IMR-90 (cell line): ENCODE measurements at regions not wholly inside any gene's neighbourhood (a gene's known extent, or its start where the extent isn't known, plus 50 kb on each side); places are given as distances from the start of the nearest gene placed in this dataset.

Source experiments
- ATAC-seq: fragments of 200-7000 bp; cut with Tn5 transposase; 2 replicates; pipeline ENCODE4 v1.9.1; 2020; ENCODE audit warnings: low read depth, mild to moderate bottlenecking, moderate library complexity
- BruUV-seq: library from RNA; stranded (reverse); fragments of 400-500 nt; replicated peaks from 2 replicates; lab custom pipeline; 2021; lab: Mats Ljungman, UMichigan
- CTCF ChIA-PET: fragments of 300-600 bp; formaldehyde crosslinking; extraction: SDS; loops from one replicate; lab custom pipeline; 2021; ENCODE audit warnings: antibody characterized with exemption; lab: Yijun Ruan, JAX
- POLR2A ChIA-PET: fragments of 300-600 bp; sonication (Branson Sonifier 250); formaldehyde crosslinking; loops from one replicate; lab custom pipeline; 2022; ENCODE audit warnings: antibody characterized with exemption; ENCODE audit not compliant: unreplicated experiment; lab: Charles Lee
- DNase-seq: peaks from one replicate; pipeline ENCODE4 v3.0.0; 2013
- H2AFZ ChIP-seq: replicated peaks from 2 replicates; pipeline ENCODE3; 2013; ENCODE audit warnings: low read length, mild to moderate bottlenecking; ENCODE audit not compliant: poor library complexity
- H2AK5ac ChIP-seq: 2 replicates; pipeline ENCODE4 v1.6.1; 2013; ENCODE audit warnings: low read depth, low read length, inconsistent platforms
- H2AK9ac ChIP-seq: replicated peaks from 2 replicates; pipeline ENCODE3; 2013; ENCODE audit warnings: mild to moderate bottlenecking, low read depth, low read length, moderate library complexity; ENCODE audit not compliant: poor library complexity
- H2BK120ac ChIP-seq: 2 replicates; pipeline ENCODE4 v1.6.1; 2013; ENCODE audit warnings: low read depth, low read length, inconsistent platforms
- H2BK15ac ChIP-seq: 3 replicates; pipeline ENCODE4 v1.6.1; 2013; ENCODE audit warnings: low read depth, low read length, inconsistent platforms
- H2BK20ac ChIP-seq: 2 replicates; pipeline ENCODE4 v1.6.1; 2013; ENCODE audit warnings: low read depth, mild to moderate bottlenecking, inconsistent platforms, low read length, moderate library complexity
- H2BK5ac ChIP-seq: 2 replicates; pipeline ENCODE4 v1.6.1; 2013; ENCODE audit warnings: mild to moderate bottlenecking, low read depth, low read length, inconsistent platforms; ENCODE audit not compliant: poor library complexity, severe bottlenecking
- H3K14ac ChIP-seq: replicated peaks from 2 replicates; pipeline ENCODE4 v1.6.1; 2013; ENCODE audit warnings: low read depth, low read length, inconsistent platforms
- H3K18ac ChIP-seq: 2 replicates; pipeline ENCODE4 v1.6.1; 2013; ENCODE audit warnings: low read depth, low read length, control low read depth
- H3K23ac ChIP-seq: 2 replicates; pipeline ENCODE4 v1.6.1; 2013; ENCODE audit warnings: low read depth, low read length, inconsistent platforms
- H3K27ac ChIP-seq: 2 replicates; pipeline ENCODE4 v1.5.1; 2013; ENCODE audit warnings: mild to moderate bottlenecking, control low read depth, low read length; ENCODE audit not compliant: insufficient read depth
- H3K27me3 ChIP-seq: 2 replicates; pipeline ENCODE4 v1.6.1; 2013; ENCODE audit warnings: low read length; ENCODE audit not compliant: control insufficient read depth, insufficient read depth
- H3K36me3 ChIP-seq: 2 replicates; pipeline ENCODE4 v1.6.1; 2013; ENCODE audit warnings: low read length, mixed read lengths; ENCODE audit not compliant: control insufficient read depth, insufficient read depth
- H3K4ac ChIP-seq: 2 replicates; pipeline ENCODE4 v1.6.1; 2013; ENCODE audit warnings: low read depth, low read length, inconsistent platforms
- H3K4me1 ChIP-seq: 2 replicates; pipeline ENCODE4 v1.6.1; 2013; ENCODE audit warnings: low read length, mixed read lengths; ENCODE audit not compliant: control insufficient read depth, insufficient read depth
- H3K4me2 ChIP-seq: 2 replicates; pipeline ENCODE4 v1.6.1; 2013; ENCODE audit warnings: low read depth, mild to moderate bottlenecking, control low read depth, low read length, moderate library complexity
- H3K4me3 ChIP-seq: 2 replicates; pipeline ENCODE4 v1.5.1; 2013; ENCODE audit warnings: low read depth, mild to moderate bottlenecking, control low read depth, low read length, moderate library complexity; ENCODE audit not compliant: insufficient read depth
- H3K56ac ChIP-seq: 2 replicates; pipeline ENCODE4 v1.6.1; 2013; ENCODE audit warnings: low read length, inconsistent platforms; ENCODE audit not compliant: insufficient read depth; ENCODE audit errors: extremely low read depth
- H3K79me1 ChIP-seq, 2 experiments: 2 replicates each; pipeline ENCODE4 v1.6.1; 2013; ENCODE audit warnings: low read length in 2 of 2, inconsistent platforms in 1 of 2, low read depth in 1 of 2
- H3K9ac ChIP-seq: 2 replicates; pipeline ENCODE4 v1.6.1; 2013; ENCODE audit warnings: low read depth, low read length, control low read depth
- H3K9me1 ChIP-seq: 2 replicates; pipeline ENCODE4 v1.6.1; 2013; ENCODE audit warnings: low read length, inconsistent platforms; ENCODE audit not compliant: insufficient read depth
- H3K9me3 ChIP-seq: 2 replicates; pipeline ENCODE4 v1.6.1; 2013; ENCODE audit warnings: low read length; ENCODE audit not compliant: control insufficient read depth, insufficient read depth
- H4K20me1 ChIP-seq: 2 replicates; pipeline ENCODE4 v1.6.1; 2013; ENCODE audit warnings: low read length, inconsistent platforms; ENCODE audit not compliant: insufficient read depth
- H4K5ac ChIP-seq: 2 replicates; pipeline ENCODE4 v1.6.1; 2013; ENCODE audit warnings: mild to moderate bottlenecking, low read depth, low read length, control low read depth
- H4K8ac ChIP-seq, 2 experiments: 2 replicates each; pipeline ENCODE4 v1.6.1; 2013; ENCODE audit warnings: low read depth in 2 of 2, low read length in 2 of 2, control low read depth in 1 of 2, inconsistent platforms in 1 of 2
- H4K91ac ChIP-seq: 2 replicates; pipeline ENCODE4 v1.6.1; 2013; ENCODE audit warnings: low read depth, low read length, inconsistent platforms; ENCODE audit not compliant: insufficient read depth
- BHLHE40 ChIP-seq: fragments of 150-350 bp; IDR thresholded peaks from 2 replicates; pipeline ENCODE4 v1.6.1; 2016; ENCODE audit warnings: mild to moderate bottlenecking, low read depth, low read length
- CEBPB ChIP-seq: IDR thresholded peaks from 2 replicates; pipeline ENCODE4 v1.6.1; 2012; ENCODE audit warnings: low read depth, low read length, improper control_type of control experiment
- MAFK ChIP-seq: IDR thresholded peaks from 2 replicates; pipeline ENCODE4 v1.6.1; 2012; ENCODE audit warnings: low read depth, low read length, improper control_type of control experiment
- WGBS, 2 experiments: methylation state at CpG; one replicate each; pipeline versions ENCODE4 v1.1.5 to v1.1.7; 2013; ENCODE audit warnings: missing lambda C conversion rate in 2 of 2; ENCODE audit not compliant: insufficient read length in 1 of 2; ENCODE audit errors: extremely low coverage in 2 of 2; 5-methylcytosine and 5-hydroxymethylcytosine counted together
- dilution Hi-C: fragments of 300-500 bp; cut with HindIII; formaldehyde crosslinking; loops from one replicate; pipeline ENCODE4 v1.14.3; 2018; ENCODE audit warnings: low sequenced_read_pairs; ENCODE audit not compliant: unreplicated experiment
- in situ Hi-C: fragments of 300-500 bp; cut with MboI; formaldehyde crosslinking; loops from 3 replicates; pipeline ENCODE4 v1.14.3; 2019; ENCODE audit warnings: low sequenced_read_pairs, inconsistent platforms, mixed read lengths
- intact Hi-C: fragments of 100-400 bp; cut with micrococcal nuclease; formaldehyde crosslinking; loops from 2 replicates; pipeline ENCODE4 v1.10.0; 2022

GRCh38 chr20:48348022-48348421 is 479.8 kb downstream of the PREX1 start:
- Histone ChIP-seq H3K9ac (no peak overlapping the region), H3K14ac (no peak overlapping the region), H3K9me1 (no peaks in the 10 kb centered on the region), H3K9me3 (no peaks in the 10 kb centered on the region), H2AK5ac (no peak overlapping the region), H3K79me1 (no peaks in the 10 kb centered on the region), H3K4ac (no peak overlapping the region), H3K56ac (no peak overlapping the region), H3K36me3 (no peaks in the 10 kb centered on the region), H2BK15ac (no peak overlapping the region), H3K4me1 (no peaks in the 10 kb centered on the region), H4K5ac (no peak overlapping the region), H3K23ac (no peak overlapping the region), H3K4me2 (no peak overlapping the region), H3K18ac (no peak overlapping the region), H2BK20ac (no peak overlapping the region), H2BK120ac (no peak overlapping the region), H2AFZ (no peak overlapping the region), H3K4me3 (no peak overlapping the region), H4K8ac (no peak overlapping the region), H3K27ac (no peak overlapping the region), H3K27me3 (peaks cover 6% of the 10 kb centered on the region), H4K91ac (no peak overlapping the region), H4K20me1 (no peaks in the 10 kb centered on the region), H2BK5ac (no peak overlapping the region), H2AK9ac (no peak overlapping the region)
- in situ Hi-C loops (no loop called here), dilution Hi-C loops (no loop called here), intact Hi-C loops (no loop called here)
- ChIA-PET CTCF (no interaction called here), POLR2A (no interaction called here)
- no CpG with 5 or more reads among the region's 3 CpGs for WGBS, 2 experiments
- no peak for TF ChIP-seq BHLHE40
- TF ChIP-seq MAFK: peak; percentile 83
- no peak for TF ChIP-seq CEBPB
- no TSS peak for BruUV-seq
- no peak for ATAC-seq
- no peak for DNase-seq
